NT2/D1 (cell line): ENCODE measurements at regions not wholly inside any gene's neighbourhood (a gene's known extent, or its start where the extent isn't known, plus 50 kb on each side); places are given as distances from the start of the nearest gene placed in this dataset.

ENCODE experiments used
- YY1 ChIP-seq: IDR thresholded peaks from 2 replicates; pipeline ENCODE4 v1.6.1; 2011; ENCODE audit not compliant: insufficient read length, insufficient read depth
- ZNF274 ChIP-seq: IDR thresholded peaks from 2 replicates; pipeline ENCODE4 v1.6.1; 2011; ENCODE audit warnings: mild to moderate bottlenecking, low read depth, low read length

GRCh38 chr10:128432423-128432822 lies 306.2 kb upstream of the MKI67 start:
- no peak for TF ChIP-seq ZNF274
- no peak for TF ChIP-seq YY1
